ENCODE measurements at regions not wholly inside any gene's neighbourhood (a gene's known extent, or its start where the extent isn't known, plus 50 kb on each side); places are given as distances from the start of the nearest gene placed in this dataset.

DNA sequence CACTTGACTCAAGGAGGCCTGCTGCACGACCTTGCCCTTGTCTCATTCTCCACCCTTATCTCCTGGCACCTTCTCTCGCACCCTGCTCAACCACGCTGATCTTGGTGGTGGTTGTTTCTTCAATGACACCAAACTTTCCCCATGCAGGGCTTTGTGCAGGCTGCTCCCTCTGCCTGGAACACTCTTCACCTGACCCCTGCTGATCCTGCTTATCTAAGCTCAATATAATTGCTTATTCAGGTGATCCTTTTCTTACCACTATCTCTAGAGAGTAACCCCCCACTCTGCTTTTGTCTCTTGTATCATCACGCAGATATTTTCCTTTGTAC, 604.4 kb downstream of the BUD13 start:
- no peak for TF ChIP-seq POLR2A (IDR thresholded peaks at IDR 0.05)
- TF ChIP-seq, protein P1, sequence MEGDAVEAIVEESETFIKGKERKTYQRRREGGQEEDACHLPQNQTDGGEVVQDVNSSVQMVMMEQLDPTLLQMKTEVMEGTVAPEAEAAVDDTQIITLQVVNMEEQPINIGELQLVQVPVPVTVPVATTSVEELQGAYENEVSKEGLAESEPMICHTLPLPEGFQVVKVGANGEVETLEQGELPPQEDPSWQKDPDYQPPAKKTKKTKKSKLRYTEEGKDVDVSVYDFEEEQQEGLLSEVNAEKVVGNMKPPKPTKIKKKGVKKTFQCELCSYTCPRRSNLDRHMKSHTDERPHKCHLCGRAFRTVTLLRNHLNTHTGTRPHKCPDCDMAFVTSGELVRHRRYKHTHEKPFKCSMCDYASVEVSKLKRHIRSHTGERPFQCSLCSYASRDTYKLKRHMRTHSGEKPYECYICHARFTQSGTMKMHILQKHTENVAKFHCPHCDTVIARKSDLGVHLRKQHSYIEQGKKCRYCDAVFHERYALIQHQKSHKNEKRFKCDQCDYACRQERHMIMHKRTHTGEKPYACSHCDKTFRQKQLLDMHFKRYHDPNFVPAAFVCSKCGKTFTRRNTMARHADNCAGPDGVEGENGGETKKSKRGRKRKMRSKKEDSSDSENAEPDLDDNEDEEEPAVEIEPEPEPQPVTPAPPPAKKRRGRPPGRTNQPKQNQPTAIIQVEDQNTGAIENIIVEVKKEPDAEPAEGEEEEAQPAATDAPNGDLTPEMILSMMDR (IDR thresholded peaks at IDR 0.05), result no peak
